Neural progenitor cell (in vitro differentiated cells): ENCODE measurements at regions not wholly inside any gene's neighbourhood (a gene's known extent, or its start where the extent isn't known, plus 50 kb on each side); places are given as distances from the start of the nearest gene placed in this dataset.

Experiments
- DNase-seq: peaks from one replicate; pipeline ENCODE4 v3.0.0-alpha.2; 2016; ENCODE audit warnings: low spot score
- H2AFZ ChIP-seq: fragments of 200-600 bp; sonication (generic); replicated peaks from 2 replicates; pipeline ENCODE4 v1.6.1; 2016; ENCODE audit warnings: antibody characterized with exemption
- H3F3A ChIP-seq: fragments of 200-600 bp; sonication (generic); 2 replicates; pipeline ENCODE4 v1.6.1; 2016; ENCODE audit warnings: antibody characterized with exemption, low read depth
- H3K27ac ChIP-seq: fragments of 200-600 bp; sonication (generic); 2 replicates; pipeline ENCODE4 v1.5.1; 2016; ENCODE audit warnings: mild to moderate bottlenecking
- H3K27me3 ChIP-seq: fragments of 200-600 bp; sonication (generic); 2 replicates; pipeline ENCODE4 v1.6.1; 2016; ENCODE audit warnings: mild to moderate bottlenecking, moderate library complexity
- H3K36me3 ChIP-seq: fragments of 200-600 bp; sonication (generic); 2 replicates; pipeline ENCODE4 v1.5.1; 2016
- H3K4me1 ChIP-seq: fragments of 200-600 bp; sonication (generic); 2 replicates; pipeline ENCODE4 v1.6.1; 2016; ENCODE audit warnings: mixed run types
- H3K4me2 ChIP-seq: fragments of 200-600 bp; sonication (generic); 2 replicates; pipeline ENCODE4 v1.6.1; 2016
- H3K4me3 ChIP-seq: fragments of 200-600 bp; sonication (generic); 2 replicates; pipeline ENCODE4 v1.5.1; 2016
- H3K79me2 ChIP-seq: fragments of 200-600 bp; sonication (generic); 2 replicates; pipeline ENCODE4 v1.6.1; 2016; ENCODE audit warnings: low read depth
- H3K9ac ChIP-seq: fragments of 200-600 bp; sonication (generic); 2 replicates; pipeline ENCODE4 v1.6.1; 2016
- H3K9me3 ChIP-seq: fragments of 200-600 bp; sonication (generic); 2 replicates; pipeline ENCODE4 v1.5.1; 2016; ENCODE audit warnings: low read depth
- H4K20me1 ChIP-seq: fragments of 200-600 bp; sonication (generic); 2 replicates; pipeline ENCODE4 v1.6.1; 2016; ENCODE audit warnings: low read depth
- H3K27ac Mint-ChIP-seq: 3 replicates; pipeline ENCODE4 v1.8.0; 2021; ENCODE audit warnings: mixed read lengths
- H3K27me3 Mint-ChIP-seq: 2 replicates; pipeline ENCODE4 v1.8.0; 2022; ENCODE audit warnings: low read depth, mild to moderate bottlenecking, inconsistent platforms, moderate library complexity, mixed read lengths; ENCODE audit not compliant: insufficient read depth
- H3K36me3 Mint-ChIP-seq: 3 replicates; pipeline ENCODE4 v1.8.0; 2021; ENCODE audit warnings: mixed read lengths
- H3K4me1 Mint-ChIP-seq: 3 replicates; pipeline ENCODE4 v1.8.0; 2021; ENCODE audit warnings: mixed read lengths
- H3K4me3 Mint-ChIP-seq: 3 replicates; pipeline ENCODE4 v1.8.0; 2021; ENCODE audit warnings: mild to moderate bottlenecking, moderate library complexity, mixed read lengths
- H3K9me3 Mint-ChIP-seq: 3 replicates; pipeline ENCODE4 v1.8.0; 2020; ENCODE audit warnings: mixed read lengths
- CTCF ChIP-seq: fragments of 200-600 bp; sonication (generic); IDR thresholded peaks from 2 replicates; pipeline ENCODE4 v1.5.1; 2017; ENCODE audit warnings: antibody characterized with exemption, mild to moderate bottlenecking
- EZH2 ChIP-seq: fragments of 200-600 bp; sonication (generic); IDR thresholded peaks from 2 replicates; pipeline ENCODE4 v1.6.1; 2017; ENCODE audit warnings: antibody characterized with exemption, mild to moderate bottlenecking, moderate library complexity
- EZH2phosphoT487 ChIP-seq: fragments of 200-600 bp; sonication (generic); IDR thresholded peaks from 2 replicates; pipeline ENCODE4 v1.6.1; 2017; ENCODE audit warnings: antibody characterized with exemption

DNA sequence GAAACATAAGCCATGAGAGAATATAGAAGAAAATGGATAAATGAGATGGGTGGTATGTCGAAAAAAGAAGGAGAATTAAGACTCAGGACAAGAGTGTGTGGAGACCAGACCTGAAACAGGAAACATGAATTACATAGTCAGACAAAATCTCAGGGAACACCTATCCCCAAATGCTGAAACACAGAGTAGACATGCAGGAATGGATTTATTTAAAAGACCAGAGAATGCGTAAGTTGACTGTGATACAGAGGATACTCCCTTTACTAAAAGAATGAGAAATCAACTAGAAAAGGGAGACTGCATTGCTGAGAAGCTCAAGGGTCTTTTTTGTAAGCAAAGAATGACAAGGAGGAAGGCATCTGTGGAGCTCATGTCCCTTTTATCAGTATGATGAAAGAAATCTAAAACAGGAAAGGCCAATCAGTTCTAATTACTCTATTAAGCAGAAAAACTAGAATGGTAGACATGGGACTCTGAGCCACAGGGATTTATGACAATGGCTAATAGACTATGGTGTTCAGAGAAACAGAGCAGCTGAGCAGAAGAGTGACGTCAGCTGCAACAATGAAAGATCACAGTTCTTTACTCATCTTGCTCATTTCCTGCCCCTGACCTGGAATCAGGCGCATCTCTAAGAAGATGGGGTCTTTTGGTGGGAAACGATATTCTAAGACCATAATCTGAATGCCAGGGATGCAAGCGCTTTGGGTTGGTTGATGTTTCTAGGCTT lies 138.9 kb upstream of the DHRS4 start:
- Mint-ChIP-seq H3K9me3 (no peaks in the 10 kb centered on the region), H3K27ac (no peak overlapping the region), H3K27me3 (peaks cover 2% of the 10 kb centered on the region)

GRCh38 chr14:23816371-23816770 lies 137.2 kb upstream of the DHRS4 start:
- Histone ChIP-seq H3K9me3 (peaks cover 12% of the 10 kb centered on the region), H3K4me1 (no peaks in the 10 kb centered on the region), H3K27ac (no peak overlapping the region), H2AFZ (no peak overlapping the region), H3K4me3 (no peak overlapping the region), H3F3A (no peaks in the 10 kb centered on the region), H3K9ac (no peak overlapping the region), H3K27me3 (no peaks in the 10 kb centered on the region), H4K20me1 (no peaks in the 10 kb centered on the region), H3K36me3 (no peaks in the 10 kb centered on the region), H3K79me2 (no peaks in the 10 kb centered on the region), H3K4me2 (no peak overlapping the region)
- no peak overlapping the region for H3K27ac Mint-ChIP-seq
- no peaks in the 10 kb centered on the region for H3K4me1 Mint-ChIP-seq
- no peaks in the 10 kb centered on the region for H3K36me3 Mint-ChIP-seq
- TF ChIP-seq CTCF: no peak
- H3K27me3 Mint-ChIP-seq: peaks cover 2% of the 10 kb centered on the region
- H3K9me3 Mint-ChIP-seq: no peaks in the 10 kb centered on the region
- no peak overlapping the region for H3K4me3 Mint-ChIP-seq
- no peak for DNase-seq

More for the DNA sequence above, 138.9 kb upstream of the DHRS4 start:
- Histone ChIP-seq H3K79me2 (no peaks in the 10 kb centered on the region), H3K27ac (no peak overlapping the region), H3K4me3 (no peak overlapping the region), H3F3A (no peaks in the 10 kb centered on the region), H3K4me1 (no peaks in the 10 kb centered on the region), H3K36me3 (no peaks in the 10 kb centered on the region), H3K9me3 (peaks cover 12% of the 10 kb centered on the region), H3K27me3 (no peaks in the 10 kb centered on the region), H3K4me2 (no peak overlapping the region), H4K20me1 (no peaks in the 10 kb centered on the region), H2AFZ (no peak overlapping the region), H3K9ac (no peak overlapping the region)
- no peak overlapping the region for H3K4me3 Mint-ChIP-seq
- DNase-seq: no peak
- no peaks in the 10 kb centered on the region for H3K36me3 Mint-ChIP-seq
- no peaks in the 10 kb centered on the region for H3K4me1 Mint-ChIP-seq
- TF ChIP-seq EZH2phosphoT487: no peak
- no peak for TF ChIP-seq CTCF
- TF ChIP-seq EZH2: no peak

DNA sequence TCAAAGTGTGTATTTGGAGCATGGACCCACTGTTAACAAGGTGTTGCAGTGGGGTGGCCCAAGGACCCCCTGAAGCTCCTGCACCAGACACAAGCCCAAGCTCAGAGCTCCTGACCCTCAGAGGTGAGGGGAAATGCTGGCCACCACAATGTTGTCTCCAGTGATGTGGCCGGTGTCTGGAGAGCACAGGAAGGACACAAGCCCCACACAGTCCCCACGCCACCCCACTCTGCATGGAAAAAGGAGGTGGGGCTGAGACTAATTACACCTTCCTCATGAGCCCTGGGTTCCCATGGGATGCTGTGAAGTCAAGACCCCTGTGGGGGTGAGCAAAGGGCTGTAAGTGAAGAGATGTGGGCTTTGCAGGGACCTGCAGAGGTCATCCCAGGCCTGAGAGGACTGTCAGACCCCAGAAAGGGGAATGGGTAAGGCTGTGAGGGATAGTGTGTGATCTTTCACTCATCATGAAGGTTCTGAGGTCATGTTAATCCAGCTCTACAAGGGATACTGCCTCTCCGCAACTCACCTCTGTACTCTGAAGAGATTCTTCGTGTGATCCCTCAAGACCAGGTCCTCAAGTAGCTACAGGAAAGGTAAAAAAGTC lies 136.3 kb upstream of the DHRS4 start:
- Histone ChIP-seq H3K36me3 (no peaks in the 10 kb centered on the region), H3K27me3 (no peaks in the 10 kb centered on the region), H3K4me2 (no peak overlapping the region), H3K9me3 (peaks cover 12% of the 10 kb centered on the region), H4K20me1 (no peaks in the 10 kb centered on the region), H3K79me2 (no peaks in the 10 kb centered on the region), H3K4me1 (no peaks in the 10 kb centered on the region), H3F3A (no peaks in the 10 kb centered on the region), H3K4me3 (no peak overlapping the region), H2AFZ (no peak overlapping the region), H3K27ac (no peak overlapping the region), H3K9ac (no peak overlapping the region)
- no peaks in the 10 kb centered on the region for H3K36me3 Mint-ChIP-seq
- H3K4me1 Mint-ChIP-seq: no peaks in the 10 kb centered on the region
- H3K27ac Mint-ChIP-seq: no peak overlapping the region
- TF ChIP-seq EZH2 (no peak), CTCF (no peak), EZH2phosphoT487 (no peak)
- H3K4me3 Mint-ChIP-seq: no peak overlapping the region
- no peak for DNase-seq
- H3K27me3 Mint-ChIP-seq: peaks cover 2% of the 10 kb centered on the region
- H3K9me3 Mint-ChIP-seq: no peaks in the 10 kb centered on the region
